HG02938 (cell line): ENCODE measurements at regions not wholly inside any gene's neighbourhood (a gene's known extent, or its start where the extent isn't known, plus 50 kb on each side); places are given as distances from the start of the nearest gene placed in this dataset.

Experiments used
- ATAC-seq: cut with Tn5 transposase; IDR thresholded peaks from one replicate; pipeline ENCODE4 v1.9.1; 2021; ENCODE audit warnings: mild to moderate bottlenecking, moderate library complexity; ENCODE audit not compliant: unreplicated experiment

DNA sequence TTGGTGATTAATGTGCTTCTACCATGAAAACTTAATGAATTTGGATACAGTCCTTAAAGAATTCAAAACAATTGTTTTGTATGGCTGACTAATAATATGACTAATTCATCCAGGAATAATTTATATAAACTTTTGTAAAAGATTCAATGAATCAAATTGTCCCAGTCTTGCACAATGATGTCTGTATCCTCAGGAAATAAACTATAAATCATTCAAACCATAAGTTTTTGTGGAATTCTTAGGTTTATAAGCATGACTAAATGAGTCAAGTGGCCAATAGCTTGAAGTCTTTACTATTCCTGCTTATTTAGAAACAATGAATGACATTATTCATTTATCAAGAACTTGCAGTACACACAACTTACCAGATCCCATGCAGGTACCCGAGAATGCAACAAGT is 935.0 kb upstream of the INTU start:
- ATAC-seq, result no peak

DNA sequence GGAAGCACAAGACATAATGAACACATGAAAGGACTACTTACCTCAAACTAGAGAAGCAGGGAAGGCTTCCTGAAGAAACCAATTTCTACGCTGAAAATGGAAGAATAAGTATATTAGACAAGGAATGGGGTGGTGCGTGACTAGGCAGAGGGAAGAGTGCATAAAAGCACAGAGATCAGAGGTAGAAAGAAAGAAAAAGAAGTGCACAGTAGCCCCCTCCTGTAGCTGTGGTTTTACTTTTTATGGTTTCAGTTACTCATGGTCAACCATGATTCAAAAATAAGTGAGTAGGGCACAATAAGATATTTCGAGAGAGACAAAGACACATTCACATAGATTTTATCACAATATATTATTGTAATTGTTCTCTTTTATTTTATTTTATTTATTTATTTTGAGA is 934.5 kb upstream of the INTU start:
- no peak for ATAC-seq

DNA sequence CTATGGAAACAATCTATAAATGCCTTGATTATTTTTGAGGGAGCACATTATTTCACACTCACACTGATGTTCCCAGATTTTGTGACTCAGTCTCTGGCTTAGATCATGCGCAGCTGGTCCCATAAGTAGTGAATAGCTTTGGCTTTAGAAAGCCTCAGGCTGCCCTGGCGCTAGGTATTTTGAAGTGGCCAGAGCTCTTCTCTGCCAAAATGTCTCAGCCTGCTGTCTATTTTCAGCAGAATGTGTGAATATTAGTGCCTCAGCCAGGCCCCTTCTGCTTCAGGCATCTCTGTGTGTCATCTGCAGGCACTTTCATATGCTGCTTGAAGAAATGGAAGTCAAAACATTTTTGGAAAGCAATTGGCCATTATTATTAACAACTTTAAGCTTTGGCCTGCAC is 931.0 kb upstream of the INTU start:
- no peak for ATAC-seq

DNA sequence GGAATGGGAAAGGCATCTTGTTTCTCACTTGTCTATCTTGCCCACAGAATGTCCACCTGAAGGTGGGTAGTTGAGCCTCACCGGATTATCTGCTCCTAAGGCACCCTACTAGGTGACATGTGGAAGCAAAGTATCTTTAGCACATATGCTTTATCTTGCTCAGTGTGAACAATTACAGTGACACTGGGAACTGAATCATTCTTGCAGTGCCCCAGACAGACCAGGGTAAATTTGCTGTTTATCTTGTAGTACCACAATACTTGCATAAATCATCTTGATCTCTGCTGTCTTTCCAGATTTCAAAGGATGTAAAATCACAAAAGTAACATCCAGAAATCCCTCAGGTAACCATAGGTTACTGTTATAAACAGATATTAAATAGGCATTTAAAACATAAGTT is 930.0 kb upstream of the INTU start:
- ATAC-seq, result no peak

DNA sequence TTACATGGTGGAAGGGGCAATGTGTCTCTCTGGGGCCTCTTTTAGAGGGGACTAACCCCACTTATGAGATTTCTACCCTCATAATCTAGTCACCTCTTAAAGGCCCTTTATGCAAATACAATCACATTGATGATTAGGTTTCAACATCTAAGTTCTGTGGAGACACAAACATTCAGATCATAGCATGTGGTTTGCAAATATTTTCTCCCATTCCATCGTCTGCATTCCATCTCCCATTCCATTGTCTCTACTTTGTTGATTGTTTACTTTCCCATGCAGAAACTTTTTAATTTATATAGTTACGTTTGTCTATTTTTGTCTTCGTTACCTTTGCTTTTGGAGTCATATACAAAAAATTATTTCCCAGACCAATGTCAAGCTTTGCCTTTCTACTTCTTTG is 927.5 kb upstream of the INTU start:
- no peak for ATAC-seq

DNA sequence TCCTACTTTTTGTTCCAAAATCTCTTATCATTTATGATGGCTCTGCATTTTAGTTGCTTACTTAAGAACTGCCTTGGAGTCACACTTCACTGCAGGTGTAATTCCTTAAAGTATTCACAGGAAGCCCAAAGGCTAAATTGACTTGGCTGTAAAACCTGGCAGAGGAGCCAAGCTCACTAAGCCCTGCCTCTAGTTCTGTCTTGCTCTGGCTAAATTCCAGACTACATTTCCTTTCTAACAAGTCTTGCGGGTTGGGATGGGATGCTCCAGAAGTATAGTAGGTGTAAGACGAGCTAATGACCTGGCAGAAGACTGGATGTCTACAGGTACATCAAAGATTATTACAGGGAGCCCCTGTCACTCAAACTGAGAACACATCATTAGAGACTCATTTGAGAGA is 924.0 kb upstream of the INTU start:
- no peak for ATAC-seq

DNA sequence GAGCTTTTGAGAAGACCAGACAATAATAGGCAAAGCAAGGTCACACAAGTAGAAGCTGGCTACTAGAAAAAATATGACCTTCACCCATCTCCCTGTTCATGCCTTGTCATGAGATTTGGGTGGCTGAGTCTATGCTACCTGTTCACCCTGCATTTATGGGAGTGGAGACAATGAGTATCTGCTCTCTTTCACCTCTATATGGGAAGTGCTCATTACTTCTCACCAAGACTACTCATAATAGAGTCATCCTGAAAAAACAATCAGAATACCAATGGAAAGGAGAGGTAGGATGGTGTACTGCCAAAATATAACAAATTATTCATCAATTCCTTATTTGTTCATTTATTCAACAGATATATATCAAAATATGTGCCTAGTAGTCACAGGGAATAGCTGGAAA is 921.8 kb upstream of the INTU start:
- ATAC-seq, result no peak

DNA sequence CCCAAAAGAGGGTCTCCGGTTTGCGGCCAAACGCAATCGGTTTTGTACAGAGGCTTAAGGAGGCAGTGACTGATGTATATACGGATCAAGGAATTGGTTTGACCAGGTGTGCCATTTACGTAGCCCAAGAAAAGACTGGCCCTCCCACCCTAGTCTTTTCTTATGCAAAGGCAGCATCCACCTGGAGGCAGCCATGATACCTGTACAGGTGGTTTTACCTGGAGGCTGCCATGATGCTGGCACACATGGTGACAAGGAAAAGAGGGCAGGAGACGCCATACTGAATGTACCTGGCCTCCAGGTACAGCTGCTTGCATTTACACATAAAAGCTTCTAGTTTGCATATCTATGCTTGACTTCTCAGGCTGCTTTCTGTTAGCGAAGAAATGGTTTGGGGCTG is 917.7 kb upstream of the INTU start:
- ATAC-seq, result no peak

DNA sequence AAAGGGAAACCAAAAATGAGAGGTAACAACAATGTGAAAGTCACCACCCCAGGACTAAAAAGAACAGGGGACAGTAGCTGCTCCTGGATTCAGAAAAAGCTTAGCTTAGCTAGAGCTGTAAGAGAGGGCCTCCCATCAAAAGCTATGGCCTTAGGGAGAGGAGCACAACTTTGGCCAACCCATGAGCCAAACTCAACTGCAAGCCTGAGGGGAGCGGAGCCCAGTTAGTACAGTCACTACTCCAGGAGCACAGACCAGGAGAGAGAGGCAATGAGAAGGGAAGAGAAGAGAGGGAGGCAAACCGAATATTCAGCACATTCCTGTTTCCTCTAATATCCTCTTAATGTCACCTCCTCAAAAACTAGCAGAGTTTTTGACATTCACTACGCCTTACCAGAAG is 917.1 kb upstream of the INTU start:
- no peak for ATAC-seq

DNA sequence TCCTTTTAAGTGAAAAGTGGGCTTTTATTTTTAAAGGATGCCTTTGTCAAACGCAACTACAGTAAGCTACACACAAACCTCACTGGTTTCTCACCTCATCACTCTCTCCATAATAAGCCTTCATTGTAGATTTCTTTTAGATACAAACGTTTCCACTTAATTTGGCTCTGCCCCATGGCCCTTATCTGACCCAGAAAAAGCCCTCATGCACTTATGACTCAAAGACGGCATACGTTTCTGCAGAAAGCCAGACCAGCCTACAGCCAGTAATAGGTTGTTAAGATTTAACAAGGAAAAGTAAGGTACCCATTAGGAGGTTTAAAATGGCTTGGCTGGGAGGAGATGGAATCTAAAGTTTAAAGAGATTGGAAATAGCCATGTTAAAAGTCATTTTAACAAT is 914.6 kb upstream of the INTU start:
- no peak for ATAC-seq

DNA sequence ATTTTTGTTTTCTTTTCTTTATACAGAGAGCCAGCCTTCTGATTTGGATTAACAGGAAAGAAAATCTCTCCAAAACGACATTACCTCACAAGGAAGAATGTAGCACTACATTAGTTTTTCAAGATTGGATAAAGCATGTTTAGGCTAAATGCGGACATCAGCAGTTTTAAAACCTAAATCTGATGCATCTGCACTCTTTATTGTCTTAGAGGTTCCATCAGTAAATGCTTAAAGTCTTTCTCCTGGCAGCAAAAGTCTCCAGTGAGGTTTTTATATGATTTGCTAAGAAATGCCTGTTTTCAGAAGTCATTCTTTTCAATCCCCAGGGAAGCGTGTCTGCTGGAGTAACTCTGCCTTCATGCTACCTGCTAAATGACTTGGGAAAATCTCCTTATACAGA is 912.9 kb upstream of the INTU start:
- ATAC-seq, result no peak

DNA sequence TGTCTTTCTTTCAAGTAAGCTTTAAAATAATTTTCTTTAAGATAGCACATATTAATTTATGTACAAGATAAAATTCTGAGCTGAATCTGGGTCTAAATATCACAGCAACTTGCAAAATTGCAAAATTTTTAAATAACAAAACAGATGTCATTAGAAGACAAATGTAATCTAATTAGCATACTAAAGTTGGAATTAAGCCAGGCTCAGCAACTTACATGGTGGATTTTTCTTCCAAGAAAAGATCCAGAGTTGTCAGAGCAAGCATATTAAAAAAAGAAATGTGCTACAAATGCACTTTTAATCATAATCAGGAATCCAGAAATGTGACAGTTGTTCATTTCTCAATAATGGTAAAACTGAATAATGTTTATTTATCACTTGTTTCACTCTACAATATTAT is 906.9 kb upstream of the INTU start:
- no peak for ATAC-seq

DNA sequence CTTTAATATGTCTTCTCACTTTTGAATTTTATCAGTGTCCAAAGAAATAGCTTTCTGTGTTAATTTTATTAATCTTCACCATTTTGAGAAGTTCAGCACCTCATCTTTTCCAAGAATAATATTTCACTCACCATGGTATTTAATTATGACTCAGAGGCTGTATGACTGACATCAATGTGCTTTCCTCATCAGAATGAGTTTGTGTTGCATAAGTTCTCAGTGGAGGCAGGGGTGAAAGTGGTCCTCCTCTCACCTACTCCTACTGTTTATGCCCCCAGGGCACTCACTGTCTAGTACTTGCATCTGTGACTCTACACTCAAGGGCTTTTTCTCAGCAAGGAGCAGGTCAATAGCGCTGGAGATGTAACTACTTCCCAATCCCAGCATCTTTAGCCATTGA is 905.3 kb upstream of the INTU start:
- no peak for ATAC-seq

DNA sequence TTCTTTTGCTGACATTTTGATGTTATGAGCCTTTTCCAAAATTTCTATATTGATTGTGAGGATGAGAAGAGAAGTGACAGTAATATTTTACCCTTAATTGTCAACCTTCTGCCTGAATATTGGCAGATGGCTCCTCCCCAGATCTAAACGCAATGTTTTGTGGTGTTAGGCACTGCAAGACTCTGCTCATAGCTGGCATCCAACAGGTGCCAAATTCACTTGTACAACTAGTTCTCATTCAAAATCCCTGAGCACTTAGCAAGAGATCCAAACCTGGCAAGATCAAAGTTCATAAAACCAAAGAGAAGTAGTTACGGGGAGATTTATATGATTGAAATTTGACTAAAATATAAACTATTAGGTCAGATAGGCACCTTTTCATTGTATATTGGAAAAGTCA is 901.7 kb upstream of the INTU start:
- no peak for ATAC-seq

DNA sequence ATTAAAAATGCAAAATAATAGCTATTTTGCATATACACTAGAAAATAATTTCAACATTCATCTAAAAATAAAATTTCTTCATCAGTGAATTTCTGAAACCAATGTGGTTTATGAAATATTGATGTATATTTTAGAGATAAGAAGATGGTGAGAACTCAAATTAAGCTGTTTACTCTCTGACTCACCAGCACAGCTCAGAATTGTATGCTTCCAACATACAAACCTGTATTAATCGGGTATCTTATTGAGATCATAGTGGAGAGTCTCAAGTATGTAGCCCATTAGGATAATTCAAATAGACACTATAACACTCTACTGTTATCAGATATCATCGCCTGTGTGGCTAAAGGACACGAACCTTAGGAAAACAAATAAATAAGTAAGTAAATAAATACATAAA is 899.5 kb upstream of the INTU start:
- ATAC-seq, result no peak

DNA sequence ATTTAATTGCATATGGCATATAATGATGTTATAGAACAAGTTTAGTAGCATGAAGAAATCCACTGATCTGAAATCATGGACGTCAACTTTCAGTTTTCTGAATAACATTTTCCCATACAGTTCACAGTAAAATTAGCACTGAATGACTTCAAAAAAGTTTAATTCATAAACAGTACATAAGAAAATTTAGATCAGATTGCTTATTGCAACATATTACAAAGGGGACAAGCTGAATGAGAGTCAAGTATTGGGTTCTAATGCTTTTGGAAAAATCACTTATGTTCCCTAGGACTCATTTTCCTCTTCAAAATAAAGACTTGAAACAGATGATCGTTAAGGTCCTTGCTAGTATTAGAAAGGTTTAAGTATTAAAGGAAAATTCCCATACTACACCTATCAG is 898.3 kb upstream of the INTU start:
- no peak for ATAC-seq

DNA sequence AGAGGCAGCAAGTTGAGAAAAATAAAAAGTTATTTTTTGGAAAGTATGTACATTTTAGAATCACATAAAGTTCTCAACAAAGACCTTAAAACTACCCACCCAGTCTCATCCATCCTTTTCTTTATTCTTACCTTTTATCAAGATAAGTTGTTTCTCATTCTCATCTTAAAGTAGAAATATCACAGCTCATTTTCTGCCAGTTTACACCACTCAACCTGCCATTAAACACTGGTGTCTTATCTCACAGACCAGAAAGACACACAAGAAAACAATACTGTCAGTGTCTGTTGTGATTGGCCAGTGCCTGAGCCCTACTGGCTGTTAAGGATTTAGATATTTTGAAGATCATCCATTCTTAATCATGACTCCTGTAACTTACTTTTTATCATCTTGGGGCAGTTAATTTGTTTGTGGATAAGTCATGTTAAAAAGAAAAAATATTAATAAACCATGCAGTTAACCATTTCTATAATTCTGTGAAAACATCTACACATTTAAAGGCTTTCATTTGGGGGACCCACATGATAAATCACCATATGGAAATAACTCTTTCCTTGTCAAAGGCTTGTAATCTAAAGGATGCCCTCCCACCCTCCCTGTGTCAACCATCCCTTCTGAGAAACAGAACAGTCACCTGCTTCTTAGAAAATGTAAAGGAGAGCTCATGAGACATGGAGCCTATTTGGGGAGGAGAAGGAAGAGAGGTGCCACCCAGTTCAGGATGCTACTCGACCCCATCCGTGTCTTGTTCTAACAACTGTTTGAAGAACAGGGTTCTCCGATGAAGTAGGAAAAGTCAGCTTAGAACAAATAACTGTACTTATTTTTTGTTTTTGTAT is 897.2 kb upstream of the INTU start:
- no peak for ATAC-seq

DNA sequence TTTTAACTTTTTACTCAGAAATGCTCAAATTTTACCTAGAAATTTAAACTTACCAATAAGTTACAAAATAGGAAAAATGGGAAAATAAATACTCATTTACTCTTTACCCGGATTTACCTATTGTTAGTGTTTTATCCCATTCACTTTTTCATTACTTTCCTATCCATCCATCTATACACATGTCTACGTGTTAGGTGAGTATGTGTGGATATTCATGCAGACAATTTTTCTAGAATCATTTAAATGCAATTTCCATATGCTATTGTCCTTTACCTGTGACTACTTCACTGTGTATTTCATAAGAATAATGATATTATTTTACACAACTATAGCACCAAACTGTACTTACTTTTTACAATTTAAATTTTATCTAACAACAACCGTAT is 896.6 kb upstream of the INTU start:
- ATAC-seq, result no peak

DNA sequence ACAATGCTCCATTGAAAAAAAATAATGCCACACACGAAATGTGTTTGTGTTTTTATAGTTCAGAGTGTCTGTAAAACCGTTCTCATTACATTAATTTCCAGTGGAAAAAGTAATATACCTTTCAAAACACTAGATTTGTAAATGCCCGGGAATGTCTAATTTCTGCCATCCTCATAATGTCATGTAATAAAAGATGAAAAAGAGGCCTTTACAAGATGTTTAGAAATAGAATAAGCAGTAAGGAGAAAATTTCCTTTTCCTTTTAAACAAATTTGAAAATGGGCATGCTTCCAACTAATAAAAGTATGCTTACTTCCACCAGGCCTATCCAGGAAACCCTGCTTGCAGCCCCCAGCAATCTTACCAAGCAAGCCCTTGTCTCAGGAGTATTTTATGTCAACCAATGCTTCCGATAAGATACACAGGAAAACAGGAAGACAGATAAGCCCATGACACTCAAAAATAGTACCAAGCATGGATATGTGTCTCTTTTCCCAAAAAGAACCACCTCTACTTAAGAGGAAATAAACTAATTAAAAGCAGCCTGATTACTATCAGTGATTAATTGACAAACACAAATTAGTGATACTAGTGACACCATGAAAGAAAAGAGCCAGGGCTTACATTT is 894.7 kb upstream of the INTU start:
- ATAC-seq, result no peak

DNA sequence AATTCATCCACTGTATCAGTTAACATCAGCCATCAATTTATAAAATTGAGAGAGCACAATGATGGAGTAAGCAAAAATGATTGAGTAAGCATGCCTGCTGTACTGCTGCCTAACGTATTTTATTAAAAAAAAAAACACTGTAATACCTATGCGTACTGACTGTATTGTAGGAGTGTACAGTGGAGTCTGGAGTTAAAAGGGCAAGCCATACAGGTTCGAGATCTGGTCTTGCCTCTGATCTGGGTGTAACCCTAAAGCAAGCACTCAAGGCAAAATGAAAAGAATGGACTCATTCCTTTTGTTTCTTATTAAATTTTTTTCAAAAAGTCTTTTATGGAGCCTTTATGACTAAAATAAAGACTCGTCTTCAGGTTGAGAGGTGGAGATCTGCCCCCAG is 894.2 kb upstream of the INTU start:
- ATAC-seq, result no peak

DNA sequence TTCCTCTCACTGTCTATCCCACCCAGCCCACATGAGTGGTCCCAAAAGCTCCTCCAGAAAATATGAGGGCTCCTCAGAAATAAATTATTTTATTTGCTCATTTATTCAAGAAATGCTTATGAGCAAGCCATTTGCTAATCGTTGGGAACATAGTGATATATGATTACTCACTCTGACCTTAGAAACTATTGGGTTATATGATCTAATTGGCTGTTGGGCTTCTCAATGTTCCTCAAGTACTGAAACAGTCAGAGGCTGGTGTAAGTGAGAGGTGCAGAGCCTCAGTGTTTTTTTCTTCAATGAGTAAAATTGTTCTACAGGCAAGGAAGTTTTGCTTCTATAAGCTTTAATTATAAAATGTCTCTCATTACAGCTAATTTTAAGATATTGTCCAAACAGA is 893.8 kb upstream of the INTU start:
- ATAC-seq, result no peak

DNA sequence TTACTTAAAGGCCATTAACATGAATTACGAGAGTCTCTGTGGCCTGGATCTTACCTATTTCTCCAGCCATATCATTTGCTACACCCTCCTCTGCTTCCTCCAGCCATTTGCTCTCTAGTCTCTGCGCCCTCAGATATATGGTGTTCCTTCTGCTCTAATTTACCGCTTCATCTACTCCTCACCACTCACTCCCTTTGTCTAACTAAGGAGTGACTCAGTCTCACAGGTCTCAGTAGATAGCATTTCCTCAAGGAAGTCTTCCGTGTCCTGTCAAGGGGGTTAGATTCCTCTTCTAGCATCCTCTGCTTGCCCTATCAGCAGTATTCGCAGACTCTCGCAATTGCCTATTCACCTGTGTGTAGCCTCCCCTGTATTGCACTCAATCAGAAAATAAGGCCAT is 892.1 kb upstream of the INTU start:
- ATAC-seq, result no peak

DNA sequence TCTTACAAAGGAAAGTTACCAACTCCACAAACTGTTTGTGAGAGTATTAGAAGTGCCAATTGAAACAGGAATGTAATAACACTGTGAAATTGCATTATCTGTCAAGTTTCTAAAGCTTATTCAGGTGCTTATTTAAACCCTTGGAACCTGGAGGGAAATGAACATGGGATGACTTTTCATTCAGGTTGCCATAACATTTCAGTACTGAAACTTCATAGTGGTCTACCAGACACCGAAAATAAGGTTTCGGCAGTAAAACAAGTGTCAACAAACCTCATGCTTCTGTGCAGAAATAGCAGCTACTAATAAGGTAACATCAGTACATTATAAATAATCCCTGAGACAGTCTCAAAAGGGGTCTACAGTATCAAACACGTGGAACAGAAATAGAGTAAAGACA is 890.7 kb upstream of the INTU start:
- ATAC-seq, result no peak
